GM19397 (cell line): ENCODE measurements at regions not wholly inside any gene's neighbourhood (a gene's known extent, or its start where the extent isn't known, plus 50 kb on each side); places are given as distances from the start of the nearest gene placed in this dataset.
"Not testable (repeated sequence)": the region's sequence is repeated elsewhere in the genome, so short reads cannot be mapped to it uniquely, and the experiment has no call there.

Experiments used
- ATAC-seq: cut with Tn5 transposase; IDR thresholded peaks from one replicate; pipeline ENCODE4 v1.9.1; 2021; ENCODE audit warnings: mild to moderate bottlenecking, moderate library complexity; ENCODE audit not compliant: unreplicated experiment

- ATAC-seq: no peak
These were observed 51.6 kb upstream of the MPP7 start for GRCh38 chr10:28354511-28354910.

DNA sequence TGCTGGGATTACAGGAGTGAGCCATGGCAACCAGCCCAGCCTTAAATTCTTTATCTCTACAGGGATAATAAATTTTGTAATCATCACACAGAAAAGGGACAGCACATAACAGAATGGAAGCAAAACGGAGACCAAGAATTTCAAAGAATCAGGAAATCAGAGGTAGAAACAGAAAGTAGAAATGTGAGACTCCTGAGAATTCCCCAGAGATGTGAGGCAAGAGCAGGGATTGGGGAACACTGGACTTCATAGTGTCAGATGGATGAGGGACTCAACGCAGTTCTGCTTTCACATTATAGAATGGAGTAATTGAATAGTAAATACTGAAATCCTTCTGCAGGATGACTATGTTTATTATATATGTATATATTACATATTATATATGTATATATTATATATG lies 52.5 kb upstream of the MPP7 start:
- ATAC-seq: no peak

GRCh38 chr10:28359334-28359733 lies 56.5 kb upstream of the MPP7 start:
- no peak for ATAC-seq

- no peak for ATAC-seq
These were observed 57.3 kb upstream of the MPP7 start for GRCh38 chr10:28360175-28360574.

DNA sequence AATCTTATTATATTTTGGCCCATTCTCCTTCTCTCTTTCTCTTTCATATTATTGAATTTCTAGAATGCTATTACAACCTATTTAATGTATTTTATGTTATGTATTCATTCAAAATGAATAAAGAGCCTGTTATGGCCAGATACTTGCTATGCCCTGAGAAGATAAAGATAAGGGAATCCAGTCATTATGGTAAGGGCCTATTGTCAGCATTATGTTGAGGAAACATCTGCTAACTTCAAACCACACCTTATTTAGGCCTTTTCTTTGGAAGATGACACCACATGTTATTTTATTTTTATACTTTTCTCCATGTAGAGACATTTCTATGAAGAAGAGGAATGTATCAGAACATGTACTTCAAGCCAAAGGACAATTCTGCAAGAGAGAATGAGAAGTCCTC lies 60.5 kb upstream of the MPP7 start:
- ATAC-seq: no peak

DNA sequence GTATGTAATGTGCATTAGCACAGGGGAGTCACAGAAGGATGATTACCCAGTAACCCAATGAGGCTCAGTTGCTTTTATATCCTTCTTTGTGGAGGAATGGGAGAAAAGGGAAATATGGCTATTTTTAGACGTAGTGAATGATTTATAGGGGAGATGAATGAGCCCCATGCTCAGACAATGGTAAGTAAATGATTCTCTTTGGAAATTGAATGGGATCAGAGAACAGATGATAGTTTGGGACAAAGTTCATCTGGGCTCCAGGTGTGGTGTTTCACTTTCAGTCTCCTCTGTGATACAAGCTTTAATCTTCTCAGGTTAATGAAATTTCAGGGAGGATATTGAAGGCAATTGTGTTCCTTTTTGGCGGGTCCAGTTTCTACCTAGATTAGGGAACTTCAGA lies 63.0 kb upstream of the MPP7 start:
- no peak for ATAC-seq

GRCh38 chr10:28366994-28367393 lies 64.1 kb upstream of the MPP7 start:
- no peak for ATAC-seq

- ATAC-seq: no peak
These were observed 64.5 kb upstream of the MPP7 start for GRCh38 chr10:28367413-28367812.

DNA sequence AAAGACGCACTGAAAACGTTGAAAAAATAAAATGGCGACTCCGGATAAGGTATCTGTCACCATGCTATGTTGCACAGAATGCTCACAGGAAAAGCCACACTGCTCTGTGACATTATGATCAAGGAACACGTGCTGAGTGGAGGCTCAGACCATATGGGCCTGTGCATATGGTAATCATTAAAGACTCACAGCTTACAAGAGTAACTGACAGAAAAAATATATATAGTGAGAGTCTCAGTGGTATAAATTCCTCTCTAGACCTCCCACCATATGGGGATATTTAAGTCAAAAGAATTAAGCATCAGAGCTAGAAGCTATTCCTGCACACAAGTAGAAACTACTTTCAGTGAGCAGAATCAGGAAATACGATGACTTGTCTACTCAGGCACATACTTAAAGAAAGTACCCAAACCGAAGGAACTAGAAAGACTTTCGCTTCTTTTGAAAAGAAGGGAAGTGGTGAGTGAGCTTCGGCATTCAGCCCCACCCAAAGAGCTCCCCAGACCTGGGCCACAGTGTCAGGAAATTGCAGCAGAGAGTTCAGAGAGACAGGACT lies 65.1 kb upstream of the MPP7 start:
- ATAC-seq: peak; percentile 97

DNA sequence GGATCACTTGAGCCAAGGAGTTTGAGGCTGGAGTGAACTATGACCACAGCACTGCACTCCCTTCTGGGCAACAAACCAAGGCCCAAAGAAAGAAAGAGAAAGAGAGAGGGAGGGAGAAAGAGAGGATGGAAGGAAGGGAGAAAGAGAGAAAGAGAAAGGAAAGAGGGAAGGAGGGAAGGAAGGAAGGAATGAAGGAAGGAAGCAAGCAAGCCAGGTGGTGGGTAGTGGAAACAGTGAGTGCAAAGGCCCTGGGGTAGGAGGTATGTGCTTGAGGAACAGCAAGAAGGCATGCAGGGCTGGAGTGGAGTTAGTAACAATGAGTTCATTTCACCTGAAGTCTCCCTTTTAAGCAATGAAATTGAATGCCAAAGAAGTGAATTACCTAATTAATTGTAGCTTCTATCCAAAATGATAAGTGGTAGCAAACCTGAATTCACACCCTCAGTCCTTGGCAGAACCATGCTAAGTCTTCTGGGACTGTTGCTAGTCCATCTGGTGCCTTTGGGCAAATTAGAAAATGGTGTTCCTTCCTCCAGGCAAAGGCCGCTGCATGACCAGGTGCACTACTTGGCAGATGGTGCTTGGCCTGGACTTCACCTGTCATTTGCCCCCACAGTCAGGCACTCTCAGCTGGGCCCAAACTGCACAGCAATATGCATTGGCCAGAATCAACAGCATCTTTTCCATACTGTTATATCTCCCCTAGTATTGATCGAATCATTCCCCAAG lies 67.4 kb upstream of the MPP7 start:
- ATAC-seq: no peak

DNA sequence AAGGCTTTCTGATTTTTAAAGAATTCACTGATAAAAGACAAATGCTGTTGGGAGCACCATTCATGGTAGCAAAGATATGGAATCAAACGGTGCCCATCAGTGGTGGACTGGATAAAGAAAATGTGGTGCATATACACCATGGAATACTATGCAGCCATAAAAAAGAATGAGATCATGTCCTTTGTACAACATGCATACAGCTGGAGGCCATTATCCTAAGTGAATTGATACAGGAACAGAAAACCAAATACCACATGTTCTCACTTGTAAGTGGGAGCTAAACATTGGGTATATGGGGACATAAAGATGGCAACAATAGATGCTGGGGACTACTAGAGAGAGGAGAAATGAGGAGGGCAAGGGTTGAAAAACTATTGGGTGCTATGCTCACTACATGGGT lies 68.8 kb upstream of the MPP7 start:
- not testable (repeated sequence) for ATAC-seq

- ATAC-seq: no peak
These were observed 71.2 kb upstream of the MPP7 start for GRCh38 chr10:28374036-28374435.

DNA sequence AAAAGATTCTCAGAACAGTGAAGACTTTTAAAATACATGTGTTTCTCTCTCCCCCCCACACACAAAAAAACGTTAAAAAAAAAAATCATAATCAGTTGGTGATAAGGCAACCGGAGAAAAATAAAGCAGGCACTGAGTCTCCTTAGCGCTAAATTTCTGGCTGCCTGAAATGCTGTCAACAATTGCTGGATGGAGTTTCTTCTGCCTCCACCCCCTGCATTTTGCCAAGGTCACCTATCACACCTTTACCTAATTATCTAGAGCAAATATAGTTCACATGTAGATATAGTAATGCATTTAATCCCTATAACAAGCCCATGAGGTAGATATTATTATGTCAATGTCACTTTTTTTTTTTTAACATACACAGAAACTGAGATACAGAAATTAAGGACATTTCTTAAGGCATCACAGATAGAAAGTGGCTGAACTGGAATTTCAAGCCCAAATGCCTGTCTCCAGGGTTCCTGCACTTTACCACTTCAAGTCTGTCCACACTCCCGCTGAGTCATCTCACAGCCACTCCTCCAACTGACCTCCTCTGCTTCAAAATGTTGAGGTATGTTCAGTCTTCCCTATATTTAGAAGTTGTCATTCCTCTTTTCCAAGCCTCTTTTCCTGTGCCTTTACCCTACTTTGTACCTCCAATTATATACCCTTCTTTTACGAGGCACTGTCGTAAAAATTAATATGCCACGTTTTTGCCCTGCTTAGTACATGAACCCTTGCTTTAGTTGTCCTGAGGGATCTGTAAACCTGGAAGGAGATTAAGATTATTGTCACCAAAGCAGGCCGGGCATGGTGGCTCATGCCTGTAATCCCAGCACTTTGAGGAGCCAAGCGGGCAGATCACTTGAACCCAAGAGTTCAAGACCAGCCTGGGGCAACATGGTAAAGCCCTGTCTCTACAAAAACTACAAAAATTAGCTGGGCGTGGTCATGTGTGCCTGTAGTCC lies 72.8 kb upstream of the MPP7 start:
- no peak for ATAC-seq

DNA sequence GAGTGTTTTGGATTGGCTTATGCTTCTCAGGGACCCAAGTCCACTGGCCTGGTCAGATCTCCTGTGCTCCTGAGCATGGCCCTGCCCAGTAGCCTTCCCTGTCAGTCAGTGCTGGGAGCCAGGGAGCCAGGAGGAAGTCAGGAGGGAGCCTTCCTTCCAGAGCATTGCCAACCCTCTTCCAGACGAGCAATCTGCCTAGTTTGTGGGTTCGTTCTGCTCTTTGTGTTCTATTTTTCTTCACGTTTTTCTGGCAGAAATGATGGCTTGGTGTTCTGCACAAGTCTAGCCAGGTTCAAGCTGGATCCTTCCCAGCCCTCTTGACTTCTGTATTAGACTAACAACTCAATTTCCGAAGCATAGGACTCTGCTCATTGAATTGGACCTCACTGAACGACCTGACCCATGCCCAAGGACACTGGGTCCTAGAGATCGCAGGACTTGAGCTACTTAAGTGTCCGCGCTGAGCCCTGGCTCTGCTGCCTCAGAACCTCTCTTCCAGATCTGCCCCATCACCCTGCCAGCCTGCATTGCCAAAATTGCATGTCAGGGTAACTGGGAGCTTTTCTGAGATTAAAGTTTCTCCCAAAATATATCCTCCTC lies 76.2 kb upstream of the MPP7 start:
- no peak for ATAC-seq

- no peak for ATAC-seq
These were observed 78.6 kb upstream of the MPP7 start for GRCh38 chr10:28381466-28381865.

DNA sequence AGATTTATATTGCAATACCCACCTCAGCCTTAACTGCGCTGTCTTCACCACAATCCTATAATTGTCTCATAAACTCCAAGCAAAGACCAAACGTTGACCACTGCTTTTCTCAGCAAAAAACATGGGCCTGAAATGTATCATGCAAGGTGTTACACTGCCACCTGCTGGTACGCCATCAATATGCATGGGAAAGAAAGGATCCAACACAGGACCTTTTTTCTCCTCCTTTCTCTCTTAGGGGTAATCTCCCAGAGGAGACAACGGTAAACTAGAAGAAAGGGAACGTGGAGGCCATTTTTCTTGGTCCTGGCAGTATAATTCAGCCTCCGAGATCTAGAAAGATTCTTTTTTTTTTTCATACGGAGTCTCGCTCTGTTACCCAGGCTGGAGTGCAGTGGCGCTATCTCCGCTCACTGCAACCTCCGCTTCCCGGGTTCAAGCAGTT lies 79.1 kb upstream of the MPP7 start:
- ATAC-seq: peak; percentile 63

DNA sequence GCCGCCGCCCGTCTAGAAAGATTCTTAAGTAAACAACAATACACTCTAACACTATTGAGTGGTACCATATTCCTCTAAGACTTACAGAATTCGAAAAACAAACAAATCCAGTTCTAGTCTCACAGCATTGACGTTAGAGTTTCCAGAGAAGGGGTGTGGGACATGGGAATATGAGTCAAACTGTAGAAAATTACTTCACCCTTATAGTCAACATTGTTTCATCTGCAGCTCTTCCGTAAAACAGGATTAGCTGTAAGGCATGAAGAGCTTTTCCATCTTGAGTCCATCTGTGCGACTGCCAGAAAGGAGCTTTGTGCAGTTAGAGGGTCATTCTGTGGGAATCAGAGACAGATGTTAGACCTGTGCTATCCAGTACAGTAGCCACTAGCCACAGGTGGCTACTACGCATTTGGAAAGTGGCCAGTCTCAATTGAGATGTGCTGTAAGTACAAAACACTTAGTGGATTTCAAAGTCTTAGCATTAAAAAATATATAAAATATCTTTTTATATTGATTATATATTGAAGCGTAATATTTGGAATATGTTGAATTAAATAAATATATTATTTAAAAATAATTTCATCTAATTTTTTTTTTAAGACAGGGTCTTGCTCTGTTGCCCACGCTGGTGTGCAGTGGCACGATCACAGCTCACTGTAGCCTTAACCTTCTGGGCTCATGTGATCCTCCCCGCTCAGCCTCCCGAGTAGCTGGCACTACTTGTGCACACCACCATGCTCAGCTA lies 79.8 kb upstream of the MPP7 start:
- no peak for ATAC-seq

DNA sequence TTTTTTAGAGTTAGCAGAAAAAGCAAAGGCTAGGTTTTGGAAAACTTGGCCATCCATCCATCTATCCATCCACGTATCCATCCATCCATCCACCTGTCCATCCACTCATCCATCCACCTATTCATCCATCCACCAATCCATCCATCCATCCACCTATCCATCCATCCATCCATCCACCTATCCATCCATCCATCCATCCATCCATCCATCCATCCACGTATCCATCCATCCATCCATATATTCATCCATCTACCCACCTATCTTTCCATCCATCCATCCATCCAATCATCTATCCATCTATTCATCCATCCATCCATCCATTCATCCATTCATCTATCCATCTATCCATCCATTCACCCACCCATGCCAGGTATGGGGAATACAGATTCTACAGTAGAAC lies 81.7 kb upstream of the MPP7 start:
- ATAC-seq: no peak

- ATAC-seq: no peak
These were observed 83.1 kb upstream of the MPP7 start for GRCh38 chr10:28385748-28386502.

DNA sequence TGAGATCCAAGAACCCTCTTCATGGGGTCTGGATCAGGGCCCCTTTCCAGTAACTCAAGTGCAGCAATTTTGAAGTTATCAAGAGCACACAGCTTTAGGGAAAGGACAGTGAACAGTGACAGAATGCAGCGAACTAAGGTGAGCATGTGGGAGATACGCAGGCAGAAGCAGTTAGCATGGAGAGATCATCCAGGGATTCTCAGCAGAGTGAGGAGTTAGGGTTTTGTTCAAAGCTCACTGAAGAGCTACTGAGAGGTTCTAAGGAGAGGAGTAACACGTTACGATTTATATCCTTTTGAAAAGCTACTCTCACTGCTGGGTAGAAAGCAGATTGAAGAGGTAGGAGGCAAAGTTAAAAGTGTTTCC lies 83.6 kb upstream of the MPP7 start:
- no peak for ATAC-seq
